ENCODE measurements at regions not wholly inside any gene's neighbourhood (a gene's known extent, or its start where the extent isn't known, plus 50 kb on each side); places are given as distances from the start of the nearest gene placed in this dataset.

DNA sequence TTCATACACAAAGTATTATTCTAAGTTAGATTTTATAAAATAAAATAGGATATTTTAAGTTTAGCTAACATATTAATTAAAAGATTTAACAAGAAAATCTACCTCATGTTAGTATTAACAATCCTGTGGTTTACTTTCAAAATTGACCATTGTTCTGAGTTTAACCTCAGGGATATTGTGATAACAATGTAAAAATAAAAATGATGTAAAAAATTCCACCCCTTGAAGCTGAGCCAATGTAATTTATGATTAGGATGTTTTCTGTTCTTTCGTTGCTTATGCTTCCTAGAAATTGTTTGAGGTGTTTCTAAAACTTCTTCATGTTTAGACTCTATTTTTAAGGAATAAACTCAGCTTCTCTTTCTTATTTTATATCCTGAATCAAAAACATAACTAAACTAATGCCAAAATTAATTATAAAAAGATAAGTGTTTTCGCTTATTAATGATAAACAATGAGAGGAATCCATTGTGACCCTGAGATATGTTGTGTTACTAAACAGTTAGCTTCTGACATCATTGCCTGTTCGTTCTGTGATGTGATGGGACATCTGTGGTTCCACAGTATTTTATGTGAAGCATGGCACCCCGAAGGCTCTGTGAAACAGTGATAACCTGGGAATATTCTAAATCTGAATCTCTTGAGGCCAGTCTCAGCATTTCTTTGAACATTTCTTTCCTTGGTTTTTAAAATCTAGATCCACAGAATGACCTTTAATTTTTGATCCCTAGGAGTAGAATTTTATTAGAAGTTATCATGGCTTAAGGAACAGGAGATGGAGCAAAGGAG lies 340.8 kb downstream of the ARL4A start:
- no peak overlapping the region for H3K4me3 ChIP-seq (ENCODE audit: low read depth, low read length)
- no peak for DNase-seq (ENCODE audit: low read depth, low spot score)
- TF ChIP-seq CTCF (IDR thresholded peaks at IDR 0.05; ENCODE audit: low read depth, low read length), result no peak
- in situ Hi-C loops (cut with HindIII; ENCODE audit: low sequenced_read_pairs), result no loop called here

GRCh38 chr7:13028825-13029099 lies 341.3 kb downstream of the ARL4A start:
- no peak for TF ChIP-seq CTCF (IDR thresholded peaks at IDR 0.05; ENCODE audit: low read depth, low read length)

GRCh38 chr7:13031468-13031867 lies 344.0 kb downstream of the ARL4A start:
- TF ChIP-seq CTCF (IDR thresholded peaks at IDR 0.05; ENCODE audit: low read depth, low read length), result no peak
- DNase-seq (ENCODE audit: low read depth, low spot score), result no peak
- H3K4me3 ChIP-seq (ENCODE audit: low read depth, low read length), result no peak overlapping the region
- in situ Hi-C loops (cut with HindIII; ENCODE audit: low sequenced_read_pairs), result no loop called here

More at GRCh38 chr7:13028825-13029099, 341.3 kb downstream of the ARL4A start:
- DNase-seq (ENCODE audit: low read depth, low spot score), result peak; percentile 37
- no peak overlapping the region for H3K4me3 ChIP-seq (ENCODE audit: low read depth, low read length)
- in situ Hi-C loops (cut with HindIII; ENCODE audit: low sequenced_read_pairs), result no loop called here

DNA sequence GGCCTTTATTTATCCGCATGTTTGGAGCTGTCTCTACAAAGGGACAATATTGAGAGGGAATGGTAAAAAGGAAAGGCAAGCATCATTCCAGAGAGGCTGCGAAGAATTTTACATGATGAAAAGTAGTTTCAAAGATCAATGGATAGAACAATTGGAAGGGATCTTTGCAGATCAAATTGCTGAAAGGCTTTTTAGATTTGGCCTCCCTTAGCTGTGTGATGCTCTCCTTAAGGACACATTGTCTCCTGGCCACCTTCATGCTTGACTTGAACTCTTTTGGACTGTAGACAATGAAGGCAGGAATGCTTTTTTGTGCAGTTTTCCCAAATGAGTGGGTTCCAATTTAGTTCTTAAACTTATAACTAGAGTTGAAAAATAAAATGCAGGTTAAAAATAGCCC lies 344.7 kb downstream of the ARL4A start:
- DNase-seq (ENCODE audit: low read depth, low spot score), result no peak
- in situ Hi-C loops (cut with HindIII; ENCODE audit: low sequenced_read_pairs), result no loop called here
- H3K4me3 ChIP-seq (ENCODE audit: low read depth, low read length), result no peak overlapping the region
- TF ChIP-seq CTCF (IDR thresholded peaks at IDR 0.05; ENCODE audit: low read depth, low read length), result no peak

- DNase-seq (ENCODE audit: low read depth, low spot score), result peak; percentile 52
- in situ Hi-C loops (cut with HindIII; ENCODE audit: low sequenced_read_pairs), result no loop called here
- H3K4me3 ChIP-seq (ENCODE audit: low read depth, low read length), result no peak overlapping the region
- no peak for TF ChIP-seq CTCF (IDR thresholded peaks at IDR 0.05; ENCODE audit: low read depth, low read length)
These were observed 345.1 kb downstream of the ARL4A start for GRCh38 chr7:13032576-13032975.

DNA sequence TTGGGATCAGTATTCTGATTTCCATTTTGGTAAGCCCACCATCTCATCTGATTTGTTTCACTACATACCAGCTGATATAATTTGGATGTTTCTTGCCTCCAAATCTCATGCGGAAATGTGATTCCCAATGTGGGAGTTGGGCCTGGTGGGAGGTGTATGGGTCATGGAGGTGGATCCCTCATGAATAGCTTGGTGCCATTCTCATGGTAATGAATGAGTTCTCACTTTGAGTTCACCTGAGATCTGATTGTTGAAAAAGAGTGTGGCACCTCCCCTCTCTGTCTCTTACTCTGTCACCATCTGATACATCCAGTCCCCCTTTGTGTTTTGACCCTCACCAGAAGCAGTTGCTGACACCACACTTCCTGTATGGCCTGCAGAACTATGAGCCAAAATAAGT lies 347.3 kb downstream of the ARL4A start:
- TF ChIP-seq CTCF (IDR thresholded peaks at IDR 0.05; ENCODE audit: low read depth, low read length), result no peak
- H3K4me3 ChIP-seq (ENCODE audit: low read depth, low read length), result no peak overlapping the region
- DNase-seq (ENCODE audit: low read depth, low spot score), result no peak
- in situ Hi-C loops (cut with HindIII; ENCODE audit: low sequenced_read_pairs), result no loop called here
